ENCODE measurements at regions not wholly inside any gene's neighbourhood (a gene's known extent, or its start where the extent isn't known, plus 50 kb on each side); places are given as distances from the start of the nearest gene placed in this dataset.

GRCh38 chr1:14421295-14421976 is 177.0 kb upstream of the KAZN start:
- H3K9me3 ChIP-seq (ENCODE audit: insufficient read depth, low read depth): no peaks in the 10 kb centered on the region
- DNase-seq: no peak
- H3K79me2 ChIP-seq (ENCODE audit: low read depth): no peaks in the 10 kb centered on the region
- H3K27me3 ChIP-seq (ENCODE audit: insufficient read depth, low read depth): peaks cover 9% of the 10 kb centered on the region; the same call in 1 of the 2 replicates
- no peak overlapping the region for H3K4me3 ChIP-seq
- BruUV-seq (replicated peaks): no TSS peak
- no peaks in the 10 kb centered on the region for H3K9me2 ChIP-seq (ENCODE audit: insufficient read depth)
- no peak overlapping the region for H2AFZ ChIP-seq
- no peak overlapping the region for H3K27ac ChIP-seq
- H3F3A ChIP-seq (ENCODE audit: insufficient read depth, low read depth): no peaks in the 10 kb centered on the region
- H4K20me1 ChIP-seq (ENCODE audit: insufficient read depth): no peaks in the 10 kb centered on the region
- no peaks in the 10 kb centered on the region for H3K4me1 ChIP-seq (replicated peaks; ENCODE audit: insufficient read depth)
- intact Hi-C loops (cut with micrococcal nuclease; ENCODE audit: unreplicated experiment): no loop called here
- CTCF ChIA-PET: no interaction called here
- POLR2A ChIA-PET (ENCODE audit: unreplicated experiment): no interaction called here
- H3K36me3 ChIP-seq (ENCODE audit: low read depth): no peaks in the 10 kb centered on the region
- no peak for TF ChIP-seq EZH2 (IDR thresholded peaks at IDR 0.05; ENCODE audit: low read depth)
- no peak overlapping the region for H3K4me2 ChIP-seq

GRCh38 chr1:14421977-14422609 is 176.4 kb upstream of the KAZN start:
- TF ChIP-seq EZH2 (IDR thresholded peaks at IDR 0.05; ENCODE audit: low read depth): no peak
- no peak for TF ChIP-seq CTCF (conservative IDR thresholded peaks at IDR 0.05)
- H3K4me3 ChIP-seq: no peak overlapping the region
- no peak overlapping the region for H2AFZ ChIP-seq
- H3K36me3 ChIP-seq (ENCODE audit: low read depth): no peaks in the 10 kb centered on the region
- H3K4me1 ChIP-seq (replicated peaks; ENCODE audit: insufficient read depth): no peaks in the 10 kb centered on the region
- H3K27me3 ChIP-seq (ENCODE audit: insufficient read depth, low read depth): peaks cover 9% of the 10 kb centered on the region; the same call in 1 of the 2 replicates
- no peak overlapping the region for H3K4me2 ChIP-seq
- H4K20me1 ChIP-seq (ENCODE audit: insufficient read depth): no peaks in the 10 kb centered on the region
- intact Hi-C loops (cut with micrococcal nuclease; ENCODE audit: unreplicated experiment): no loop called here
- ChIA-PET CTCF (no interaction called here), POLR2A (ENCODE audit: unreplicated experiment) (no interaction called here)
- H3F3A ChIP-seq (ENCODE audit: insufficient read depth, low read depth): no peaks in the 10 kb centered on the region
- H3K9me3 ChIP-seq (ENCODE audit: insufficient read depth, low read depth): no peaks in the 10 kb centered on the region
- no TSS peak for BruUV-seq (replicated peaks)
- no peak overlapping the region for H3K27ac ChIP-seq
- H3K9me2 ChIP-seq (ENCODE audit: insufficient read depth): no peaks in the 10 kb centered on the region
- H3K79me2 ChIP-seq (ENCODE audit: low read depth): no peaks in the 10 kb centered on the region
- DNase-seq: no peak

GRCh38 chr1:14424325-14425002 is 174.0 kb upstream of the KAZN start:
- Histone ChIP-seq H2AFZ (no peak overlapping the region), H3K36me3 (ENCODE audit: low read depth) (no peaks in the 10 kb centered on the region), H3K4me2 (no peak overlapping the region), H3K27me3 (ENCODE audit: insufficient read depth, low read depth) (peaks cover 3% of the 10 kb centered on the region; the same call in 1 of the 2 replicates), H3K9me3 (ENCODE audit: insufficient read depth, low read depth) (no peaks in the 10 kb centered on the region), H3K27ac (no peak overlapping the region), H3K4me3 (no peak overlapping the region), H3K9me2 (ENCODE audit: insufficient read depth) (no peaks in the 10 kb centered on the region), H3K79me2 (ENCODE audit: low read depth) (no peaks in the 10 kb centered on the region), H4K20me1 (ENCODE audit: insufficient read depth) (no peaks in the 10 kb centered on the region), H3F3A (ENCODE audit: insufficient read depth, low read depth) (no peaks in the 10 kb centered on the region), H3K4me1 (replicated peaks; ENCODE audit: insufficient read depth) (no peaks in the 10 kb centered on the region)
- intact Hi-C loops (cut with micrococcal nuclease; ENCODE audit: unreplicated experiment): no loop called here
- DNase-seq: no peak
- ChIA-PET POLR2A (ENCODE audit: unreplicated experiment) (no interaction called here), CTCF (no interaction called here)
- BruUV-seq (replicated peaks): no TSS peak
- TF ChIP-seq CTCF (conservative IDR thresholded peaks at IDR 0.05) (no peak), EZH2 (IDR thresholded peaks at IDR 0.05; ENCODE audit: low read depth) (no peak)

All from PC-9 (cell line).